ENCODE measurements at regions not wholly inside any gene's neighbourhood (a gene's known extent, or its start where the extent isn't known, plus 50 kb on each side); places are given as distances from the start of the nearest gene placed in this dataset.

- H3K27me3 ChIP-seq (ENCODE audit: insufficient read depth, low read length): no peaks in the 10 kb centered on the region
- no peaks in the 10 kb centered on the region for H3K9me2 ChIP-seq (ENCODE audit: low read depth, low read length)
- no peaks in the 10 kb centered on the region for H3K4me1 ChIP-seq (ENCODE audit: insufficient read depth, low read length, severe bottlenecking)
- no peaks in the 10 kb centered on the region for H4K20me1 ChIP-seq (ENCODE audit: insufficient read depth, low read length)
- H3F3A ChIP-seq (ENCODE audit: insufficient read depth, low read length): no peaks in the 10 kb centered on the region
- no peak overlapping the region for H3K9ac ChIP-seq (ENCODE audit: low read length)
- no peak overlapping the region for H2AFZ ChIP-seq (ENCODE audit: low read length)
- no peak overlapping the region for H3K4me3 ChIP-seq (ENCODE audit: low read depth, low read length, poor library complexity, severe bottlenecking)
- no peak overlapping the region for H3K27ac ChIP-seq (ENCODE audit: low read depth, low read length, poor library complexity, severe bottlenecking)
- no peaks in the 10 kb centered on the region for H3K79me2 ChIP-seq (ENCODE audit: insufficient read depth, low read length)
- no peak overlapping the region for H3K4me2 ChIP-seq (ENCODE audit: low read length)
- no peaks in the 10 kb centered on the region for H3K9me3 ChIP-seq (ENCODE audit: low read length)
- no peaks in the 10 kb centered on the region for H3K36me3 ChIP-seq (ENCODE audit: insufficient read depth, low read length)
- no peak for TF ChIP-seq CTCF (IDR thresholded peaks at IDR 0.05; ENCODE audit: low read length)
These were observed 257.6 kb upstream of the PCDH7 start for GRCh38 chr4:30462445-30463090.

GRCh38 chr4:30471861-30472260 is 248.3 kb upstream of the PCDH7 start:
- H3K27me3 ChIP-seq (ENCODE audit: insufficient read depth, low read length): no peaks in the 10 kb centered on the region
- no peak overlapping the region for H3K27ac ChIP-seq (ENCODE audit: low read depth, low read length, poor library complexity, severe bottlenecking)
- H3K4me3 ChIP-seq (ENCODE audit: low read depth, low read length, poor library complexity, severe bottlenecking): no peak overlapping the region
- H3K9ac ChIP-seq (ENCODE audit: low read length): no peak overlapping the region
- no peak overlapping the region for H3K4me2 ChIP-seq (ENCODE audit: low read length)
- no peaks in the 10 kb centered on the region for H3K79me2 ChIP-seq (ENCODE audit: insufficient read depth, low read length)
- H4K20me1 ChIP-seq (ENCODE audit: insufficient read depth, low read length): no peaks in the 10 kb centered on the region
- no peaks in the 10 kb centered on the region for H3F3A ChIP-seq (ENCODE audit: insufficient read depth, low read length)
- H2AFZ ChIP-seq (ENCODE audit: low read length): no peak overlapping the region
- no peaks in the 10 kb centered on the region for H3K36me3 ChIP-seq (ENCODE audit: insufficient read depth, low read length)
- no peaks in the 10 kb centered on the region for H3K9me3 ChIP-seq (ENCODE audit: low read length)
- no peak for TF ChIP-seq CTCF (IDR thresholded peaks at IDR 0.05; ENCODE audit: low read length)
- TF ChIP-seq EZH2 (IDR thresholded peaks at IDR 0.05; ENCODE audit: borderline replicate concordance, low read length): no peak
- no peaks in the 10 kb centered on the region for H3K9me2 ChIP-seq (ENCODE audit: low read depth, low read length)
- H3K4me1 ChIP-seq (ENCODE audit: insufficient read depth, low read length, severe bottlenecking): no peaks in the 10 kb centered on the region

GRCh38 chr4:30473225-30473624 is 246.9 kb upstream of the PCDH7 start:
- H3K9me3 ChIP-seq (ENCODE audit: low read length): no peaks in the 10 kb centered on the region
- TF ChIP-seq CTCF (IDR thresholded peaks at IDR 0.05; ENCODE audit: low read length) (no peak), EZH2 (IDR thresholded peaks at IDR 0.05; ENCODE audit: borderline replicate concordance, low read length) (no peak)
- no peak overlapping the region for H3K4me2 ChIP-seq (ENCODE audit: low read length)
- no peaks in the 10 kb centered on the region for H4K20me1 ChIP-seq (ENCODE audit: insufficient read depth, low read length)
- no peaks in the 10 kb centered on the region for H3K9me2 ChIP-seq (ENCODE audit: low read depth, low read length)
- H3F3A ChIP-seq (ENCODE audit: insufficient read depth, low read length): no peaks in the 10 kb centered on the region
- no peaks in the 10 kb centered on the region for H3K4me1 ChIP-seq (ENCODE audit: insufficient read depth, low read length, severe bottlenecking)
- H3K36me3 ChIP-seq (ENCODE audit: insufficient read depth, low read length): no peaks in the 10 kb centered on the region
- no peaks in the 10 kb centered on the region for H3K27me3 ChIP-seq (ENCODE audit: insufficient read depth, low read length)
- H3K27ac ChIP-seq (ENCODE audit: low read depth, low read length, poor library complexity, severe bottlenecking): no peak overlapping the region
- no peaks in the 10 kb centered on the region for H3K79me2 ChIP-seq (ENCODE audit: insufficient read depth, low read length)
- H3K9ac ChIP-seq (ENCODE audit: low read length): no peak overlapping the region
- H3K4me3 ChIP-seq (ENCODE audit: low read depth, low read length, poor library complexity, severe bottlenecking): no peak overlapping the region
- no peak overlapping the region for H2AFZ ChIP-seq (ENCODE audit: low read length)
